NT2/D1 (cell line): ENCODE measurements at regions not wholly inside any gene's neighbourhood (a gene's known extent, or its start where the extent isn't known, plus 50 kb on each side); places are given as distances from the start of the nearest gene placed in this dataset.

Experiments
- SUZ12 ChIP-seq: IDR thresholded peaks from 2 replicates; pipeline ENCODE4 v1.6.1; 2011; ENCODE audit not compliant: insufficient read length, insufficient read depth; ENCODE audit errors: extremely low read depth
- YY1 ChIP-seq: IDR thresholded peaks from 2 replicates; pipeline ENCODE4 v1.6.1; 2011; ENCODE audit not compliant: insufficient read length, insufficient read depth
- ZNF274 ChIP-seq: IDR thresholded peaks from 2 replicates; pipeline ENCODE4 v1.6.1; 2011; ENCODE audit warnings: mild to moderate bottlenecking, low read depth, low read length

DNA sequence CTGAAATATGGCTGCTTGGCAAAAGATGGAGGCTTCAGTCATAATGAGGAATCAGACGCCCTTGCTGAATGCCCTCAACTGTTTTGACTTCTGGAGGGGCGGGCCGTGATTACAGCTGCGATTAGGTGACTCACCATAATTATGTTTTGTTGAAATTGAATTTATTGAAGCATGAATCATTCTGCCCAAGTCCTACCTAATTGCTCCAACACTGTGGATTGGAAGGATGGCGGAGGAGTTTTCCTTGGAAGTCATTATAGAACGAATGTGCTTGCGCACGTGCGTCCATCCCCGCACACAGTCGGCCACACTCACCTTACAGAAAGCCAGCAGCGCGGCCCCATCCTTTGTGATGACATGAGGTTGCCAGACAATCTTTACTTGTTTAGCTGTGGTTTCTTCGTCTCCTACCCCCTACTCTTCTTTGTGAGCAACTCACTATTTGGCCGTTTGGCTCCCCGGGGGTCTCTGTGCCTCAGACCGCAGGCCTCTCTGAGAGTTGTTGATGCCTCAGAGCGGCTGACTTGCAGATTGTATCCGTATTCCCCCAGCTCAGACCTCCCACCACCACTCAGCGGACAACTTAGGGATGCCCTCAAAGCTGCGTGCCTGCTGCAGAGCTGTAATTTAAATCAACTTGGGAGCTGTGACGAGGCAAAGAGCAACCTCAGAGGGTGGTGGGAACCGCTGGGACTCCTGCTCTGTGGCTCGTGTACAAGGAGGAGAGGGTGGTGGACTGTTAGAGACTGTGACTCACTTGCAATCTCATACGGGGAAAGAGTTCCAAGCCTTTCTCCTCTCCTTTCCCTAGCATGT is 513.4 kb downstream of the TNS1 start:
- TF ChIP-seq YY1, result no peak
- no peak for TF ChIP-seq ZNF274
- TF ChIP-seq SUZ12, result no peak
